Caco-2 (cell line): ENCODE measurements at regions not wholly inside any gene's neighbourhood (a gene's known extent, or its start where the extent isn't known, plus 50 kb on each side); places are given as distances from the start of the nearest gene placed in this dataset.

Source experiments
- BruUV-seq: library from RNA; stranded (reverse); fragments of 400-500 nt; replicated peaks from 2 replicates; lab custom pipeline; 2021; lab: Mats Ljungman, UMichigan
- CTCF ChIA-PET: fragments of 300-600 bp; sonication (Branson Sonifier 250); formaldehyde crosslinking; loops from one replicate; lab custom pipeline; 2022; ENCODE audit warnings: antibody characterized with exemption; lab: Charles Lee
- POLR2A ChIA-PET: fragments of 300-600 bp; sonication (Branson Sonifier 250); formaldehyde crosslinking; loops from one replicate; lab custom pipeline; 2022; ENCODE audit warnings: antibody characterized with exemption; lab: Charles Lee
- DNase-seq, 2 experiments: peaks; one replicate each; pipeline versions ENCODE4 v3.0.0 to v3.0.0-alpha.2; 2020 to 2022
- H3K27me3 ChIP-seq: replicated peaks from 2 replicates; pipeline ENCODE4 v1.6.0; 2011; ENCODE audit warnings: low read length; ENCODE audit not compliant: control insufficient read depth, insufficient read depth
- H3K36me3 ChIP-seq: 2 replicates; pipeline ENCODE4 v1.5.1; 2011; ENCODE audit warnings: low read length; ENCODE audit not compliant: control insufficient read depth, insufficient read depth
- H3K4me1 ChIP-seq: fragments of 250-450 bp; sonication (Bioruptor Pico); 2 replicates; pipeline ENCODE4 v1.5.1; 2020; ENCODE audit warnings: mild to moderate bottlenecking
- H3K4me3 ChIP-seq: 2 replicates; pipeline ENCODE4 v1.5.1; 2011; ENCODE audit warnings: low read depth, mild to moderate bottlenecking, control low read depth, low read length
- H3K9me3 ChIP-seq: fragments of 250-450 bp; sonication (Bioruptor Pico); 2 replicates; pipeline ENCODE4 v1.5.1; 2020; ENCODE audit warnings: mild to moderate bottlenecking, moderate library complexity
- H3K27ac Mint-ChIP-seq: one replicate; pipeline ENCODE4 v1.8.0; 2022; ENCODE audit warnings: mixed read lengths; ENCODE audit not compliant: unreplicated experiment
- H3K27me3 Mint-ChIP-seq: one replicate; pipeline ENCODE4 v1.8.0; 2022; ENCODE audit warnings: mixed read lengths; ENCODE audit not compliant: insufficient read depth, unreplicated experiment
- H3K36me3 Mint-ChIP-seq: one replicate; pipeline ENCODE4 v1.8.0; 2022; ENCODE audit warnings: mild to moderate bottlenecking, mixed read lengths; ENCODE audit not compliant: insufficient read depth, unreplicated experiment
- H3K4me1 Mint-ChIP-seq: one replicate; pipeline ENCODE4 v1.8.0; 2022; ENCODE audit warnings: low read depth, mixed read lengths; ENCODE audit not compliant: unreplicated experiment
- H3K4me3 Mint-ChIP-seq: one replicate; pipeline ENCODE4 v1.8.0; 2022; ENCODE audit warnings: mild to moderate bottlenecking, moderate library complexity, mixed read lengths; ENCODE audit not compliant: unreplicated experiment
- H3K9me3 Mint-ChIP-seq: one replicate; pipeline ENCODE4 v1.8.0; 2022; ENCODE audit warnings: mixed read lengths; ENCODE audit not compliant: unreplicated experiment
- CTCF ChIP-seq, 2 experiments: fragments of 200-600 bp in 1 of 2; IDR thresholded peaks; 1 replicate in 1 of 2; 2 replicates in 1 of 2; pipeline versions ENCODE4 v1.5.1 to v1.8.0; 2011 to 2022; ENCODE audit warnings: antibody characterized with exemption in 1 of 2, control low read depth in 1 of 2, inconsistent platforms in 1 of 2, low read depth in 1 of 2, low read length in 1 of 2, mild to moderate bottlenecking in 1 of 2, moderate library complexity in 1 of 2; ENCODE audit not compliant: insufficient read depth in 1 of 2, severe bottlenecking in 1 of 2, unreplicated experiment in 1 of 2
- intact Hi-C: fragments of 100-400 bp; cut with micrococcal nuclease; formaldehyde crosslinking; loops from one replicate; pipeline ENCODE4 v1.10.0; 2022; ENCODE audit not compliant: unreplicated experiment

DNA sequence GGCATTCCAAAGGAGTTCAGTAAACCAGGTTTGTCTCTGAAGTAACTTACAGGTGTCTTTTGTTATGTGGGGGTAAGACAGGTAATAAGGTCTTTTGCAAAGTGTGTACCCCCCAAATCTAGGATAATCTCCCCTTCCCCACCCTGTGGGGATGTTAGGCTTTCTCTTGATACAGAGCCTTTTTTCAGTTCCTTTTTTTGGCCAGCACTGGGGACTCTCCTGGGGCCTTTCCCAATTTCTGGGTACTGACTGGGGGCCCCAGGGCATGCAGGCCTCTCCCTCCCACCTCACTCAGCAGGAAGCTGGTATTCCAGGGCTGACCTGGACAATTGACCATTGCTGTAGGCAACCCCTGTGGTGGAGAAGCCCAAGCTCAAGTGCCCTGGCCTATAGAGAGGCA is 84.3 kb upstream of the IRX6 start:
- TF ChIP-seq CTCF (IDR thresholded peaks at IDR 0.05; ENCODE audit: insufficient read depth in 1 of 2, low read depth in 1 of 2, low read length in 1 of 2, severe bottlenecking in 1 of 2, unreplicated experiment in 1 of 2): no peak
- H3K36me3 Mint-ChIP-seq: no peaks in the 10 kb centered on the region
- Histone ChIP-seq H3K9me3 (no peaks in the 10 kb centered on the region), H3K27me3 (no peaks in the 10 kb centered on the region), H3K4me3 (no peak overlapping the region), H3K36me3 (no peaks in the 10 kb centered on the region), H3K4me1 (no peaks in the 10 kb centered on the region)
- no peak overlapping the region for H3K4me3 Mint-ChIP-seq
- no peaks in the 10 kb centered on the region for H3K4me1 Mint-ChIP-seq
- POLR2A ChIA-PET: no interaction called here
- intact Hi-C loops: no loop called here
- CTCF ChIA-PET: no interaction called here
- no peak for DNase-seq
- BruUV-seq: no TSS peak
- no peaks in the 10 kb centered on the region for H3K9me3 Mint-ChIP-seq
- peaks cover 17% of the 10 kb centered on the region for H3K27me3 Mint-ChIP-seq
- no peak overlapping the region for H3K27ac Mint-ChIP-seq

DNA sequence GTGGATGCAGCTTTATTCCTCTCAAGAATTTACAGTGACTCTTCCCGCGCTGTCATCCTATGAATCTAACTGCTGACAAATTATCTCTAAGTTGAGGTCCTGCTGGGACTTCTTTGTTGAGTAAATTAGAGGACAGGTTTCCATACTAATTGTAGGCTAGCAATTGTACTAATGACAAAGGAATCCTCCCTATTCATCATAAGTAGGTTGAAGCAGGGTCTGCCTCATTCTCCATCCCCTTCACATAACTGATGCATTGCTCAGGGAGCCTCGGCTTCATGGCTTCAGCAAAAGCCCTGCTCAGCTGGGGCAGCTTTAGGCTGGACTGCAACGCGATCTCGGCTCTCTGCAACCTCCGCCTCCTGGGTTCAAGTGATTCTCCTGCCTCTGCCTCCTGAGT is 83.1 kb upstream of the IRX6 start:
- H3K27ac Mint-ChIP-seq: no peak overlapping the region
- Histone ChIP-seq H3K36me3 (no peaks in the 10 kb centered on the region), H3K9me3 (no peaks in the 10 kb centered on the region), H3K4me3 (no peak overlapping the region), H3K4me1 (no peaks in the 10 kb centered on the region), H3K27me3 (no peaks in the 10 kb centered on the region)
- H3K9me3 Mint-ChIP-seq: no peaks in the 10 kb centered on the region
- no peak for DNase-seq
- peaks cover 17% of the 10 kb centered on the region for H3K27me3 Mint-ChIP-seq
- ChIA-PET CTCF (no interaction called here), POLR2A (no interaction called here)
- H3K4me3 Mint-ChIP-seq: no peak overlapping the region
- TF ChIP-seq CTCF (IDR thresholded peaks at IDR 0.05; ENCODE audit: insufficient read depth in 1 of 2, low read depth in 1 of 2, low read length in 1 of 2, severe bottlenecking in 1 of 2, unreplicated experiment in 1 of 2): no peak
- no peaks in the 10 kb centered on the region for H3K4me1 Mint-ChIP-seq
- intact Hi-C loops: no loop called here
- BruUV-seq: no TSS peak
- no peaks in the 10 kb centered on the region for H3K36me3 Mint-ChIP-seq

DNA sequence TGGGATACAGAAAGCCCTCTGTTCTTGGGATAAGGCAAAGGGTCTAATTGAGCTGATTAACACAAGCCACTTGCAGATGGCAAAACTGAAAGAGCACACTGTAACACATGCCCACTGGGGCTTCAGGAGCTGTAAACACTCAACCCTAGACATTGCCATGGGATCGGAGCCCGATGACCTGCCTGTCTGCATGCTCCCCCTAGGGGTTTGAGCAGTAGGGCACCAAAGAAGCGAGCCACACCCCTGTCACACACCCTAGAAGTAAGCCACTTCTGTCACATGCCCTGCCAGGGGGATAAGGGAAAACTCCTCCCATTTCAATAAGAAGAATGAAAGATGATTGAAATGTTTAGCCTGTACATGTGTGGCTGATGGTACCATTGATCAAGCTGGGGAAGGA is 81.3 kb upstream of the IRX6 start:
- H3K4me3 Mint-ChIP-seq: no peak overlapping the region
- H3K36me3 Mint-ChIP-seq: no peaks in the 10 kb centered on the region
- ChIA-PET POLR2A (no interaction called here), CTCF (no interaction called here)
- H3K9me3 Mint-ChIP-seq: no peaks in the 10 kb centered on the region
- peaks cover 9% of the 10 kb centered on the region for H3K27me3 Mint-ChIP-seq
- H3K9me3 ChIP-seq: no peaks in the 10 kb centered on the region
- H3K4me3 ChIP-seq: no peak overlapping the region
- no TSS peak for BruUV-seq
- intact Hi-C loops: no loop called here
- H3K36me3 ChIP-seq: no peaks in the 10 kb centered on the region
- no peak for TF ChIP-seq CTCF (IDR thresholded peaks at IDR 0.05; ENCODE audit: insufficient read depth in 1 of 2, low read depth in 1 of 2, low read length in 1 of 2, severe bottlenecking in 1 of 2, unreplicated experiment in 1 of 2)
- no peaks in the 10 kb centered on the region for H3K4me1 Mint-ChIP-seq
- peaks cover under 1% of the 10 kb centered on the region; the same call in 1 of the 2 replicates for H3K4me1 ChIP-seq
- no peak overlapping the region for H3K27ac Mint-ChIP-seq
- no peaks in the 10 kb centered on the region for H3K27me3 ChIP-seq
- peak in 1 of 2 experiments; percentile 30 for DNase-seq
